K562 (cell line): ENCODE measurements at regions not wholly inside any gene's neighbourhood (a gene's known extent, or its start where the extent isn't known, plus 50 kb on each side); places are given as distances from the start of the nearest gene placed in this dataset.

ENCODE experiments used
- ATAC-seq: fragments of 200-7000 bp; cut with Tn5 transposase; 3 replicates; pipeline ENCODE4 v1.9.1; 2020; ENCODE audit warnings: moderate library complexity
- BruUV-seq: library from RNA; stranded (reverse); fragments of 400-500 nt; replicated peaks from 2 replicates; lab custom pipeline; 2021; lab: Mats Ljungman, UMichigan
- CTCF ChIA-PET: fragments of 300-600 bp; formaldehyde crosslinking; extraction: SDS; loops from one replicate; lab custom pipeline; 2021; ENCODE audit warnings: low intra/inter-chr PET ratio; lab: Yijun Ruan, JAX
- POLR2A ChIA-PET: fragments of 300-600, 350-650 bp; sonication (Branson Sonifier 250); formaldehyde crosslinking; extraction: SDS; loops from one replicate; lab custom pipeline; 2021; ENCODE audit warnings: antibody characterized with exemption, inconsistent platforms; lab: Yijun Ruan, JAX
- DNase-seq, 4 experiments: peaks; one replicate each; pipeline versions ENCODE4 v3.0.0 to v3.0.0-alpha.2; 2011 to 2018; ENCODE audit warnings: low spot score in 3 of 4, mixed read lengths in 3 of 4; ENCODE audit errors: extremely low read depth in 1 of 4
- FAIRE-seq: peaks from 2 replicates; lab custom pipeline; 2011; peaks lifted over from hg19 to GRCh38; lab: Jason Lieb, UNC
- H2AFZ ChIP-seq: 2 replicates; pipeline ENCODE4 v1.6.0; 2011; ENCODE audit warnings: low read depth, low read length, control low read depth, inconsistent platforms
- H3K27ac ChIP-seq: fragments of 200-600 bp; 3 replicates; pipeline ENCODE4 v1.8.0; 2011; ENCODE audit warnings: low read depth, mild to moderate bottlenecking, control low read depth, inconsistent platforms, low read length, moderate library complexity, mixed read lengths; ENCODE audit errors: extremely low read depth
- H3K27me3 ChIP-seq, 2 experiments: fragments of 300-600 bp in 1 of 2; 2 replicates in 1 of 2; 3 replicates in 1 of 2; pipeline versions ENCODE4 v1.6.0 to v1.8.0; 2011; ENCODE audit warnings: inconsistent platforms in 2 of 2, low read length in 2 of 2, mild to moderate bottlenecking in 1 of 2, mixed read lengths in 1 of 2, moderate library complexity in 1 of 2; ENCODE audit not compliant: control insufficient read depth in 2 of 2, insufficient read depth in 2 of 2
- H3K36me3 ChIP-seq: fragments of 300-600 bp; 3 replicates; pipeline ENCODE4 v1.8.0; 2011; ENCODE audit warnings: mild to moderate bottlenecking, low read length, inconsistent platforms; ENCODE audit not compliant: control insufficient read depth, insufficient read depth
- H3K4me1 ChIP-seq, 2 experiments: fragments of 200-600 bp in 1 of 2; replicated peaks in 1 of 2; 2 replicates in 1 of 2; 3 replicates in 1 of 2; pipeline versions ENCODE4 v1.5.1 to v1.8.0; 2011; ENCODE audit warnings: inconsistent platforms in 2 of 2, low read length in 2 of 2, mild to moderate bottlenecking in 1 of 2, mixed read lengths in 1 of 2, moderate library complexity in 1 of 2; ENCODE audit not compliant: control insufficient read depth in 2 of 2, insufficient read depth in 2 of 2
- H3K4me2 ChIP-seq: 2 replicates; pipeline ENCODE4 v1.6.1; 2011; ENCODE audit warnings: low read length, control low read depth, inconsistent platforms, mixed read lengths; ENCODE audit not compliant: insufficient read depth
- H3K4me3 ChIP-seq: fragments of 200-600 bp; sonication (generic), shearing (Covaris generic); 2 replicates; pipeline ENCODE4 v1.5.1; 2016; ENCODE audit warnings: control low read depth, inconsistent platforms
- H3K79me2 ChIP-seq: fragments of 200-600 bp; 3 replicates; pipeline ENCODE4 v1.8.0; 2011; ENCODE audit warnings: low read length, inconsistent platforms; ENCODE audit not compliant: control insufficient read depth, insufficient read depth
- H3K9ac ChIP-seq, 2 experiments: 2 replicates each; pipeline versions ENCODE4 v1.6.0 to v1.6.1; 2011; ENCODE audit warnings: low read depth in 2 of 2, low read length in 2 of 2, control low read depth in 1 of 2, inconsistent platforms in 1 of 2, mild to moderate bottlenecking in 1 of 2, mixed read lengths in 1 of 2; ENCODE audit not compliant: insufficient read depth in 1 of 2
- H3K9me1 ChIP-seq: one replicate; pipeline ENCODE4 v1.6.0; 2011; ENCODE audit warnings: inconsistent platforms, mild to moderate bottlenecking, low read length, moderate library complexity; ENCODE audit not compliant: control insufficient read depth, insufficient read depth
- H3K9me3 ChIP-seq: replicated peaks from 2 replicates; pipeline ENCODE4 v1.5.1; 2011; ENCODE audit warnings: low read depth, low read length, inconsistent platforms; ENCODE audit not compliant: control insufficient read depth, insufficient read depth
- H4K20me1 ChIP-seq: replicated peaks from 2 replicates; pipeline ENCODE4 v1.6.1; 2011; ENCODE audit warnings: low read length, inconsistent platforms, mixed read lengths; ENCODE audit not compliant: control insufficient read depth, insufficient read depth
- ETS2 ChIP-seq: IDR thresholded peaks from 2 replicates; pipeline ENCODE4 v1.6.1; 2016; ENCODE audit warnings: borderline replicate concordance, missing genetic modification characterization, mild to moderate bottlenecking, moderate library complexity, missing compliant biosample characterization; ENCODE audit not compliant: poor library complexity, severe bottlenecking
- KAT8 ChIP-seq: fragments of 450-650 bp; IDR thresholded peaks from 2 replicates; pipeline ENCODE4 v1.6.1; 2016; ENCODE audit warnings: low read depth, mild to moderate bottlenecking
- KDM2B ChIP-seq: fragments of 250-450 bp; sonication (Bioruptor Pico); IDR thresholded peaks from 2 replicates; pipeline ENCODE4 v1.8.0; 2021; ENCODE audit warnings: mild to moderate bottlenecking, moderate library complexity
- PTTG1 ChIP-seq: fragments of 450-650 bp; IDR thresholded peaks from 2 replicates; pipeline ENCODE4 v1.6.1; 2016; ENCODE audit warnings: low read depth, mild to moderate bottlenecking, missing genetic modification characterization, missing compliant biosample characterization
- TAF15 ChIP-seq: fragments of 200-400 bp; formaldehyde crosslinking; IDR thresholded peaks from 2 replicates; pipeline ENCODE4 v1.6.1; 2017; ENCODE audit warnings: mild to moderate bottlenecking, low read depth, low read length, moderate library complexity
- ZNF174 ChIP-seq: fragments of 250-450 bp; sonication (Bioruptor Pico); IDR thresholded peaks from 2 replicates; pipeline ENCODE4 v1.4.0; 2020; ENCODE audit warnings: mild to moderate bottlenecking
- ZNF253 ChIP-seq: fragments of 250-450 bp; sonication (Bioruptor Pico); conservative IDR thresholded peaks from 2 replicates; pipeline ENCODE4 v1.6.1; 2021; ENCODE audit warnings: mild to moderate bottlenecking
- WGBS: fragments of 100-300 bp; shearing (Covaris generic); methylation state at CpG from one replicate; pipeline ENCODE4 v1.1.6; 2016; ENCODE audit warnings: low coverage, mixed read lengths; ENCODE audit not compliant: insufficient coverage; ENCODE audit errors: missing lambda C conversion rate; 5-methylcytosine and 5-hydroxymethylcytosine counted together
- in situ Hi-C: fragments of 300-500 bp; cut with MboI; formaldehyde crosslinking; loops from 4 replicates; pipeline ENCODE4 v1.15.0; 2018; ENCODE audit warnings: inconsistent platforms, mixed read lengths
- intact Hi-C: fragments of 100-400 bp; cut with micrococcal nuclease; formaldehyde crosslinking; loops from 2 replicates; pipeline ENCODE4 v1.14.2; 2022
- TF ChIP-seq, protein P1 (sequence below), 2 experiments: IDR thresholded peaks; 2 replicates each; pipeline ENCODE4 v1.6.1; 2012; ENCODE audit warnings: improper control_type of control experiment in 2 of 2, low read depth in 2 of 2, low read length in 2 of 2, borderline replicate concordance in 1 of 2

DNA sequence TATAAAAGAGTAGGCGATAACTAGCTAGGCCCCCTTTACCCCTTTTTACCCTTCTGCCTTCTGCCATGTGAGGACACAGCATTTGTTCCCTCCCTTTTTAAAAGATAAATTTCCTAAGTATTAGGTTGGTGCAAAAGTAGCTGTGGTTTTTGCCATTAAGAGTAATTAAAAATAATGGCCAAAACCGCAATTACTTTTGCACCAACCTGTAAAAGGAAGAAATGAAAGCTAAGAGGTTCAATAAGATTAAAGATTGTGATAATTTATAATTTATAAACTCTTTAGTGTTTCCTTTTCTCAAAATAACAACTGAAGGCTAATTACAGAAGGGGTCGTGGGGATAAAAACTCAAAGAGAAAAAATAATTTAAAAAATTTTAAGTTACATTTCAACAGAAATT lies 283.5 kb upstream of the PDZRN3 start:
- H3K4me2 ChIP-seq = no peak overlapping the region
- no peaks in the 10 kb centered on the region for H3K4me1 ChIP-seq
- TF ChIP-seq ZNF174 (CRISPR knock-in tag) (no peak), PTTG1 (tag) (no peak), KAT8 (no peak), KDM2B (CRISPR knock-in tag) (no peak), ETS2 (tag) (no peak), TAF15 (no peak), ZNF253 (CRISPR knock-in tag) (no peak)
- TF ChIP-seq, protein P1, sequence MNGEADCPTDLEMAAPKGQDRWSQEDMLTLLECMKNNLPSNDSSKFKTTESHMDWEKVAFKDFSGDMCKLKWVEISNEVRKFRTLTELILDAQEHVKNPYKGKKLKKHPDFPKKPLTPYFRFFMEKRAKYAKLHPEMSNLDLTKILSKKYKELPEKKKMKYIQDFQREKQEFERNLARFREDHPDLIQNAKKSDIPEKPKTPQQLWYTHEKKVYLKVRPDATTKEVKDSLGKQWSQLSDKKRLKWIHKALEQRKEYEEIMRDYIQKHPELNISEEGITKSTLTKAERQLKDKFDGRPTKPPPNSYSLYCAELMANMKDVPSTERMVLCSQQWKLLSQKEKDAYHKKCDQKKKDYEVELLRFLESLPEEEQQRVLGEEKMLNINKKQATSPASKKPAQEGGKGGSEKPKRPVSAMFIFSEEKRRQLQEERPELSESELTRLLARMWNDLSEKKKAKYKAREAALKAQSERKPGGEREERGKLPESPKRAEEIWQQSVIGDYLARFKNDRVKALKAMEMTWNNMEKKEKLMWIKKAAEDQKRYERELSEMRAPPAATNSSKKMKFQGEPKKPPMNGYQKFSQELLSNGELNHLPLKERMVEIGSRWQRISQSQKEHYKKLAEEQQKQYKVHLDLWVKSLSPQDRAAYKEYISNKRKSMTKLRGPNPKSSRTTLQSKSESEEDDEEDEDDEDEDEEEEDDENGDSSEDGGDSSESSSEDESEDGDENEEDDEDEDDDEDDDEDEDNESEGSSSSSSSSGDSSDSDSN (IDR thresholded peaks at IDR 0.05; ENCODE audit: borderline replicate concordance in 1 of 2, low read depth in 2 of 2, low read length in 2 of 2) = no peak
- ChIA-PET CTCF (no interaction called here), POLR2A (no interaction called here)
- no peaks in the 10 kb centered on the region for H4K20me1 ChIP-seq
- intact Hi-C loops (no loop called here), in situ Hi-C loops (no loop called here)
- FAIRE-seq (no peak), ATAC-seq (no peak), DNase-seq (no peak)
- no TSS peak for BruUV-seq
- no peaks in the 10 kb centered on the region for H3K36me3 ChIP-seq
- no peaks in the 10 kb centered on the region for H3K27me3 ChIP-seq
- no peak overlapping the region for H3K9ac ChIP-seq
- H2AFZ ChIP-seq = no peak overlapping the region
- no peak overlapping the region for H3K27ac ChIP-seq
- no peaks in the 10 kb centered on the region for H3K79me2 ChIP-seq
- no peaks in the 10 kb centered on the region for H3K9me3 ChIP-seq
- no peak overlapping the region for H3K4me3 ChIP-seq
- 7% methylated on average over 3 of the region's 3 CpGs for WGBS
- no peaks in the 10 kb centered on the region for H3K9me1 ChIP-seq
